ENCODE measurements at regions not wholly inside any gene's neighbourhood (a gene's known extent, or its start where the extent isn't known, plus 50 kb on each side); places are given as distances from the start of the nearest gene placed in this dataset.
"Not testable (repeated sequence)": the region's sequence is repeated elsewhere in the genome, so short reads cannot be mapped to it uniquely, and the experiment has no call there.

DNA sequence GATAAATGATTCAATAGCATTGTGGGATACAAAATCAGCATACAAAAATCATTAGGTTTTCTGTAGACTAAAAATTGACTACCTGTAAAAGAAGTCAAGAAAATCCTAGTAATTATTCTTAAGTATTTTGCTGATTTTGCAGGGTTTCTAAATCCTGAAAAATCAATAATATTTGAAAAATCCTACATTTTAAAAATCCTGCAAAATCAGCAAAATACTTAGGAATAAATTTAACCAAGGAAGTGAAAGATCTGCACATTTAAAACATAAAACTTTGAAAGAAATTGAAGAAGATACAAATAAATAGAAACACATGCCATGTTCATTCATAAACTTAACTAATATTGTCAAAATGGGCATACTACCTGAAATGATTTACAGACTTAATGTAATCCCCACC lies 517.7 kb downstream of the RERGL start:
- no peaks in the 10 kb centered on the region for H3K9me3 ChIP-seq (ENCODE audit: low read length)
- no peak overlapping the region for H3K9ac ChIP-seq (ENCODE audit: low read length)
- TF ChIP-seq CTCF (IDR thresholded peaks at IDR 0.05; ENCODE audit: poor library complexity, severe bottlenecking) = no peak
- no peak for TF ChIP-seq POLR2AphosphoS5 (IDR thresholded peaks at IDR 0.05)
- TF ChIP-seq RAD21 (conservative IDR thresholded peaks at IDR 0.05) = no peak
- no peak for TF ChIP-seq SMC3 (conservative IDR thresholded peaks at IDR 0.05; ENCODE audit: poor library complexity)
- TF ChIP-seq MXI1 (conservative IDR thresholded peaks at IDR 0.05; ENCODE audit: poor library complexity, severe bottlenecking) = no peak
- no peak for TF ChIP-seq EZH2 (IDR thresholded peaks at IDR 0.05; ENCODE audit: borderline replicate concordance, insufficient read depth, low read length, poor library complexity, severe bottlenecking)
- TF ChIP-seq TAF1 (IDR thresholded peaks at IDR 0.05; ENCODE audit: low read depth) = no peak
- TF ChIP-seq EP300 (conservative IDR thresholded peaks at IDR 0.05; ENCODE audit: poor library complexity, severe bottlenecking) = no peak
- no peak for TF ChIP-seq REST (IDR thresholded peaks at IDR 0.05; ENCODE audit: borderline replicate concordance)
- H3K79me2 ChIP-seq (replicated peaks; ENCODE audit: insufficient read depth, low read length) = no peaks in the 10 kb centered on the region
- H3K9me2 ChIP-seq (ENCODE audit: insufficient read depth, low read length) = no peaks in the 10 kb centered on the region
- H3F3A ChIP-seq (ENCODE audit: insufficient read depth, low read length, poor library complexity, severe bottlenecking) = no peaks in the 10 kb centered on the region
- H4K20me1 ChIP-seq (ENCODE audit: insufficient read depth) = no peaks in the 10 kb centered on the region
- no peaks in the 10 kb centered on the region for H3K36me3 ChIP-seq (ENCODE audit: insufficient read depth, low read length)
- H3K4me3 ChIP-seq (ENCODE audit: low read length) = no peak overlapping the region
- H2AFZ ChIP-seq (ENCODE audit: low read depth, low read length) = no peak overlapping the region
- H3K27me3 ChIP-seq (ENCODE audit: insufficient read depth, low read depth, low read length) = no peaks in the 10 kb centered on the region
- H3K4me2 ChIP-seq (ENCODE audit: low read length) = no peak overlapping the region
- no peak overlapping the region for H3K27ac ChIP-seq (ENCODE audit: low read length)

- Histone ChIP-seq H3K9ac (ENCODE audit: low read length) (no peak overlapping the region), H3K9me3 (ENCODE audit: low read length) (no peaks in the 10 kb centered on the region), H2AFZ (ENCODE audit: low read depth, low read length) (no peak overlapping the region), H3K4me2 (ENCODE audit: low read length) (no peak overlapping the region), H3K27ac (ENCODE audit: low read length) (no peak overlapping the region), H3K4me3 (ENCODE audit: low read length) (no peak overlapping the region), H3K36me3 (ENCODE audit: insufficient read depth, low read length) (no peaks in the 10 kb centered on the region), H3K9me2 (ENCODE audit: insufficient read depth, low read length) (no peaks in the 10 kb centered on the region), H3K79me2 (replicated peaks; ENCODE audit: insufficient read depth, low read length) (no peaks in the 10 kb centered on the region), H3K27me3 (ENCODE audit: insufficient read depth, low read depth, low read length) (no peaks in the 10 kb centered on the region), H4K20me1 (ENCODE audit: insufficient read depth) (no peaks in the 10 kb centered on the region), H3F3A (ENCODE audit: insufficient read depth, low read length, poor library complexity, severe bottlenecking) (no peaks in the 10 kb centered on the region)
- TF ChIP-seq EZH2 (IDR thresholded peaks at IDR 0.05; ENCODE audit: borderline replicate concordance, insufficient read depth, low read length, poor library complexity, severe bottlenecking) (no peak), MXI1 (conservative IDR thresholded peaks at IDR 0.05; ENCODE audit: poor library complexity, severe bottlenecking) (no peak), RAD21 (conservative IDR thresholded peaks at IDR 0.05) (no peak), TAF1 (IDR thresholded peaks at IDR 0.05; ENCODE audit: low read depth) (no peak), EP300 (conservative IDR thresholded peaks at IDR 0.05; ENCODE audit: poor library complexity, severe bottlenecking) (peak; percentile 83), POLR2AphosphoS5 (IDR thresholded peaks at IDR 0.05) (peak; percentile 73)
Observed at GRCh38 chr12:17571047-17571446, 518.9 kb downstream of the RERGL start.

- H3K9me2 ChIP-seq (ENCODE audit: insufficient read depth, low read length); H3K79me2 ChIP-seq (replicated peaks; ENCODE audit: insufficient read depth, low read length); H3K27me3 ChIP-seq (ENCODE audit: insufficient read depth, low read depth, low read length); H3K27ac ChIP-seq (ENCODE audit: low read length); H3K36me3 ChIP-seq (ENCODE audit: insufficient read depth, low read length); H2AFZ ChIP-seq (ENCODE audit: low read depth, low read length); H3K4me3 ChIP-seq (ENCODE audit: low read length); H3F3A ChIP-seq (ENCODE audit: insufficient read depth, low read length, poor library complexity, severe bottlenecking); H3K9me3 ChIP-seq (ENCODE audit: low read length); H3K9ac ChIP-seq (ENCODE audit: low read length); H4K20me1 ChIP-seq (ENCODE audit: insufficient read depth); H3K4me2 ChIP-seq (ENCODE audit: low read length): not testable (repeated sequence)
Observed at GRCh38 chr12:17564630-17565029, 525.4 kb downstream of the RERGL start.

Measured in neural cell (in vitro differentiated cells).